Endothelial cell of umbilical vein (primary cell): ENCODE measurements at regions not wholly inside any gene's neighbourhood (a gene's known extent, or its start where the extent isn't known, plus 50 kb on each side); places are given as distances from the start of the nearest gene placed in this dataset.

Experiments
- CTCF ChIP-seq, 2 donors: IDR thresholded peaks; 1 replicate in 1 of 2; 2 replicates in 1 of 2; pipeline ENCODE4 v1.5.1; 2011; ENCODE audit warnings: low read length in 2 of 2, mild to moderate bottlenecking in 2 of 2, moderate library complexity in 2 of 2, control low read depth in 1 of 2, inconsistent platforms in 1 of 2, low read depth in 1 of 2; ENCODE audit not compliant: insufficient read depth in 1 of 2; ENCODE audit errors: extremely low read depth in 1 of 2
- EZH2 ChIP-seq: IDR thresholded peaks from 2 replicates; pipeline ENCODE4 v1.6.1; 2012; ENCODE audit warnings: borderline replicate concordance, low read depth, mild to moderate bottlenecking, moderate library complexity, low read length, inconsistent platforms; ENCODE audit not compliant: severe bottlenecking
- JUN ChIP-seq: IDR thresholded peaks from 2 replicates; pipeline ENCODE4 v1.6.1; 2011; ENCODE audit warnings: borderline replicate concordance, low read depth; ENCODE audit not compliant: insufficient read length, insufficient read depth
- MAX ChIP-seq: IDR thresholded peaks from 2 replicates; pipeline ENCODE4 v1.6.1; 2011; ENCODE audit not compliant: insufficient read depth, insufficient read length
- MYC ChIP-seq: IDR thresholded peaks from one replicate; pipeline ENCODE4 v1.6.1; 2011; ENCODE audit warnings: mild to moderate bottlenecking, low read depth, low read length
- POLR2A ChIP-seq: IDR thresholded peaks from 2 replicates; pipeline ENCODE4 v1.6.1; 2012; ENCODE audit warnings: low read depth, mild to moderate bottlenecking, control low read depth, low read length
- POLR2AphosphoS5 ChIP-seq: IDR thresholded peaks from 2 replicates; pipeline ENCODE4 v1.6.1; 2012; ENCODE audit warnings: low read depth, mild to moderate bottlenecking, control low read depth, low read length, moderate library complexity; ENCODE audit not compliant: insufficient read depth

- TF ChIP-seq MAX: no peak
- no peak for TF ChIP-seq CTCF (IDR thresholded peaks at IDR 0.05; ENCODE audit: extremely low read depth in 1 of 2, insufficient read depth in 1 of 2, low read depth in 1 of 2, low read length in 2 of 2)
- TF ChIP-seq JUN: no peak
- no peak for TF ChIP-seq EZH2
- TF ChIP-seq POLR2A: no peak
- TF ChIP-seq POLR2AphosphoS5: no peak
- TF ChIP-seq MYC: no peak
Measured at GRCh38 chr19:20254121-20254520, 87.1 kb downstream of the ZNF486 start.
